GM21786 (cell line): ENCODE measurements at regions not wholly inside any gene's neighbourhood (a gene's known extent, or its start where the extent isn't known, plus 50 kb on each side); places are given as distances from the start of the nearest gene placed in this dataset.
"Not testable (repeated sequence)": the region's sequence is repeated elsewhere in the genome, so short reads cannot be mapped to it uniquely, and the experiment has no call there.

Experiments used
- ATAC-seq: cut with Tn5 transposase; IDR thresholded peaks from one replicate; pipeline ENCODE4 v1.9.1; 2021; ENCODE audit not compliant: unreplicated experiment

- no peak for ATAC-seq
These were observed 1113.6 kb upstream of the SEL1L start for GRCh38 chr14:82647088-82647810.

GRCh38 chr14:82655770-82656169, 1122.1 kb upstream of the SEL1L start:
- no peak for ATAC-seq

- no peak for ATAC-seq
These were observed 1123.6 kb upstream of the SEL1L start for GRCh38 chr14:82657186-82657675.

- ATAC-seq: no peak
These were observed 1127.6 kb upstream of the SEL1L start for GRCh38 chr14:82661258-82661657.

- no peak for ATAC-seq
These were observed 1133.4 kb upstream of the SEL1L start for GRCh38 chr14:82667006-82667405.

- ATAC-seq: no peak
These were observed 1133.8 kb upstream of the SEL1L start for GRCh38 chr14:82667501-82667900.

GRCh38 chr14:82676403-82676802, 1142.8 kb upstream of the SEL1L start:
- ATAC-seq: no peak

- ATAC-seq: no peak
These were observed 1156.3 kb upstream of the SEL1L start for GRCh38 chr14:82689948-82690347.

- ATAC-seq: not testable (repeated sequence)
These were observed 1157.5 kb upstream of the SEL1L start for GRCh38 chr14:82691191-82691590.

- no peak for ATAC-seq
These were observed 1161.2 kb upstream of the SEL1L start for GRCh38 chr14:82694820-82695219.

- ATAC-seq: no peak
These were observed 1170.6 kb upstream of the SEL1L start for GRCh38 chr14:82704218-82704617.

- ATAC-seq: peak; percentile 73
These were observed 1176.7 kb upstream of the SEL1L start for GRCh38 chr14:82710267-82710841.

GRCh38 chr14:82719617-82720016, 1186.0 kb upstream of the SEL1L start:
- ATAC-seq: no peak

GRCh38 chr14:82720431-82720830, 1186.8 kb upstream of the SEL1L start:
- no peak for ATAC-seq

- ATAC-seq: no peak
These were observed 1187.3 kb upstream of the SEL1L start for GRCh38 chr14:82720946-82721345.

GRCh38 chr14:82724316-82724715, 1190.7 kb upstream of the SEL1L start:
- ATAC-seq: no peak

GRCh38 chr14:82725213-82725612, 1191.6 kb upstream of the SEL1L start:
- ATAC-seq: no peak

- no peak for ATAC-seq
These were observed 1197.9 kb upstream of the SEL1L start for GRCh38 chr14:82731526-82731925.

- ATAC-seq: no peak
These were observed 1206.9 kb upstream of the SEL1L start for GRCh38 chr14:82740547-82740946.

- no peak for ATAC-seq
These were observed 1221.8 kb upstream of the SEL1L start for GRCh38 chr14:82755476-82755875.

GRCh38 chr14:82755923-82756322, 1222.3 kb upstream of the SEL1L start:
- ATAC-seq: no peak

GRCh38 chr14:82757776-82758175, 1224.1 kb upstream of the SEL1L start:
- ATAC-seq: no peak

GRCh38 chr14:82759656-82760055, 1226.0 kb upstream of the SEL1L start:
- ATAC-seq: no peak
